ENCODE measurements at regions not wholly inside any gene's neighbourhood (a gene's known extent, or its start where the extent isn't known, plus 50 kb on each side); places are given as distances from the start of the nearest gene placed in this dataset.

GRCh38 chr7:368651-369475, 78.9 kb downstream of the FOXL3 start:
- in situ Hi-C loops (cut with HindIII; ENCODE audit: low pct_ligation_motif_present, low sequenced_read_pairs): no loop called here
- no peak for TF ChIP-seq CTCF (IDR thresholded peaks at IDR 0.05; ENCODE audit: low read depth, low read length, missing control alignments)
- Histone ChIP-seq H3K27ac (no peak overlapping the region), H3K27me3 (replicated peaks) (no peaks in the 10 kb centered on the region), H3K36me3 (replicated peaks) (no peaks in the 10 kb centered on the region), H3K4me3 (ENCODE audit: low read depth, low read length) (no peak overlapping the region)
- no peak for DNase-seq

- no peak for DNase-seq
- TF ChIP-seq CTCF (IDR thresholded peaks at IDR 0.05; ENCODE audit: low read depth, low read length, missing control alignments): no peak
- Histone ChIP-seq H3K27me3 (replicated peaks) (peaks cover 1% of the 10 kb centered on the region), H3K4me3 (ENCODE audit: low read depth, low read length) (no peak overlapping the region), H3K27ac (no peak overlapping the region), H3K36me3 (replicated peaks) (no peaks in the 10 kb centered on the region)
- in situ Hi-C loops (cut with HindIII; ENCODE audit: low pct_ligation_motif_present, low sequenced_read_pairs): no loop called here
These were observed 79.7 kb downstream of the FOXL3 start for GRCh38 chr7:369476-370258.

GRCh38 chr7:370259-370625, 80.3 kb downstream of the FOXL3 start:
- H3K4me3 ChIP-seq (ENCODE audit: low read depth, low read length): no peak overlapping the region
- TF ChIP-seq CTCF (IDR thresholded peaks at IDR 0.05; ENCODE audit: low read depth, low read length, missing control alignments): no peak
- H3K27ac ChIP-seq: no peak overlapping the region
- in situ Hi-C loops (cut with HindIII; ENCODE audit: low pct_ligation_motif_present, low sequenced_read_pairs): no loop called here
- H3K27me3 ChIP-seq (replicated peaks): peaks cover 5% of the 10 kb centered on the region
- DNase-seq: no peak
- H3K36me3 ChIP-seq (replicated peaks): no peaks in the 10 kb centered on the region

GRCh38 chr7:370775-371118, 80.8 kb downstream of the FOXL3 start:
- H3K27ac ChIP-seq: no peak overlapping the region
- in situ Hi-C loops (cut with HindIII; ENCODE audit: low pct_ligation_motif_present, low sequenced_read_pairs): no loop called here
- no peak for TF ChIP-seq CTCF (IDR thresholded peaks at IDR 0.05; ENCODE audit: low read depth, low read length, missing control alignments)

GRCh38 chr7:371119-371778, 81.3 kb downstream of the FOXL3 start:
- no peak for DNase-seq

More at GRCh38 chr7:370775-371118, 80.8 kb downstream of the FOXL3 start:
- DNase-seq: no peak
- H3K36me3 ChIP-seq (replicated peaks): no peaks in the 10 kb centered on the region
- peaks cover 5% of the 10 kb centered on the region for H3K27me3 ChIP-seq (replicated peaks)
- H3K4me3 ChIP-seq (ENCODE audit: low read depth, low read length): no peak overlapping the region

More at GRCh38 chr7:371119-371778, 81.3 kb downstream of the FOXL3 start:
- in situ Hi-C loops (cut with HindIII; ENCODE audit: low pct_ligation_motif_present, low sequenced_read_pairs): no loop called here
- Histone ChIP-seq H3K36me3 (replicated peaks) (no peaks in the 10 kb centered on the region), H3K4me3 (ENCODE audit: low read depth, low read length) (no peak overlapping the region), H3K27ac (no peak overlapping the region), H3K27me3 (replicated peaks) (peaks cover 5% of the 10 kb centered on the region)
- TF ChIP-seq CTCF (IDR thresholded peaks at IDR 0.05; ENCODE audit: low read depth, low read length, missing control alignments): no peak

Data from brain microvascular endothelial cell (primary cell).